Loucy (cell line): ENCODE measurements at regions not wholly inside any gene's neighbourhood (a gene's known extent, or its start where the extent isn't known, plus 50 kb on each side); places are given as distances from the start of the nearest gene placed in this dataset.

ENCODE experiments used
- EZH2phosphoT487 ChIP-seq: fragments of 200-600 bp; IDR thresholded peaks from 2 replicates; pipeline ENCODE4 v1.6.1; 2018; ENCODE audit warnings: antibody characterized with exemption, mild to moderate bottlenecking, moderate library complexity, borderline replicate concordance
- TF ChIP-seq, protein P1 (sequence below): fragments of 200-600 bp; sonication (generic); conservative IDR thresholded peaks from 2 replicates; pipeline ENCODE4 v1.5.1; 2014; ENCODE audit warnings: mild to moderate bottlenecking, antibody characterized with exemption, low read length

DNA sequence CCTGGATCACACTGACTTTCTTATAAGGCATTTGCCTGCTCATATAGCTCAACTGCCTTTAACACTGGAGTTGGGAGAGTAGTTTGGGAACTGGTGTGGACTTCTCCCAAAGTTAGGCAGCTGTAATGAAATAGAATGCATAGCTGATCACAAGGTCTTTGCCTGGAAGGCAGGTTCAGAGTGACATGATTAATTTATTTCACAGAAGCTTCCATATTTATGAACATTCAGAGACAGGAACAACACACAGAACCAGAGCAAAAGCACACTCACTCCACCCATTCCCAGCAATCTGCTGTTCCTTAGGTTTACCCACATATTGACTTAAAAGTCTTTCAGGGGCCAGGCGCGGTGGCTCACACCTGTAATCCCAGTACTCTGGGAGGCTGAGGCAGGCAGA is 234.2 kb downstream of the REEP3 start:
- TF ChIP-seq, protein P1, sequence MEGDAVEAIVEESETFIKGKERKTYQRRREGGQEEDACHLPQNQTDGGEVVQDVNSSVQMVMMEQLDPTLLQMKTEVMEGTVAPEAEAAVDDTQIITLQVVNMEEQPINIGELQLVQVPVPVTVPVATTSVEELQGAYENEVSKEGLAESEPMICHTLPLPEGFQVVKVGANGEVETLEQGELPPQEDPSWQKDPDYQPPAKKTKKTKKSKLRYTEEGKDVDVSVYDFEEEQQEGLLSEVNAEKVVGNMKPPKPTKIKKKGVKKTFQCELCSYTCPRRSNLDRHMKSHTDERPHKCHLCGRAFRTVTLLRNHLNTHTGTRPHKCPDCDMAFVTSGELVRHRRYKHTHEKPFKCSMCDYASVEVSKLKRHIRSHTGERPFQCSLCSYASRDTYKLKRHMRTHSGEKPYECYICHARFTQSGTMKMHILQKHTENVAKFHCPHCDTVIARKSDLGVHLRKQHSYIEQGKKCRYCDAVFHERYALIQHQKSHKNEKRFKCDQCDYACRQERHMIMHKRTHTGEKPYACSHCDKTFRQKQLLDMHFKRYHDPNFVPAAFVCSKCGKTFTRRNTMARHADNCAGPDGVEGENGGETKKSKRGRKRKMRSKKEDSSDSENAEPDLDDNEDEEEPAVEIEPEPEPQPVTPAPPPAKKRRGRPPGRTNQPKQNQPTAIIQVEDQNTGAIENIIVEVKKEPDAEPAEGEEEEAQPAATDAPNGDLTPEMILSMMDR: no peak
- no peak for TF ChIP-seq EZH2phosphoT487
